HG02970 (cell line): ENCODE measurements at regions not wholly inside any gene's neighbourhood (a gene's known extent, or its start where the extent isn't known, plus 50 kb on each side); places are given as distances from the start of the nearest gene placed in this dataset.
"Not testable (repeated sequence)": the region's sequence is repeated elsewhere in the genome, so short reads cannot be mapped to it uniquely, and the experiment has no call there.

Experiments
- ATAC-seq: cut with Tn5 transposase; IDR thresholded peaks from one replicate; pipeline ENCODE4 v1.9.1; 2021; ENCODE audit warnings: mild to moderate bottlenecking, moderate library complexity, moderate number of reproducible peaks; ENCODE audit not compliant: unreplicated experiment, low FRiP score

GRCh38 chr3:35275768-35276167 lies 363.6 kb upstream of the ARPP21 start:
- ATAC-seq: no peak

GRCh38 chr3:35276568-35276967 lies 362.8 kb upstream of the ARPP21 start:
- no peak for ATAC-seq

GRCh38 chr3:35291471-35292236 lies 347.7 kb upstream of the ARPP21 start:
- no peak for ATAC-seq

GRCh38 chr3:35292568-35292967 lies 346.8 kb upstream of the ARPP21 start:
- no peak for ATAC-seq

- ATAC-seq: no peak
These were observed 343.4 kb upstream of the ARPP21 start for GRCh38 chr3:35295906-35296305.

GRCh38 chr3:35296533-35296932 lies 342.8 kb upstream of the ARPP21 start:
- ATAC-seq: no peak

- not testable (repeated sequence) for ATAC-seq
These were observed 342.4 kb upstream of the ARPP21 start for GRCh38 chr3:35296944-35297343.

- ATAC-seq: no peak
These were observed 333.9 kb upstream of the ARPP21 start for GRCh38 chr3:35305406-35305805.

GRCh38 chr3:35307296-35307695 lies 332.0 kb upstream of the ARPP21 start:
- ATAC-seq: no peak

GRCh38 chr3:35316841-35317240 lies 322.5 kb upstream of the ARPP21 start:
- not testable (repeated sequence) for ATAC-seq

- no peak for ATAC-seq
These were observed 318.5 kb upstream of the ARPP21 start for GRCh38 chr3:35320646-35321407.

GRCh38 chr3:35322070-35322469 lies 317.3 kb upstream of the ARPP21 start:
- ATAC-seq: no peak

- no peak for ATAC-seq
These were observed 303.6 kb upstream of the ARPP21 start for GRCh38 chr3:35335703-35336102.

GRCh38 chr3:35336601-35337000 lies 302.7 kb upstream of the ARPP21 start:
- ATAC-seq: no peak

- no peak for ATAC-seq
These were observed 301.1 kb upstream of the ARPP21 start for GRCh38 chr3:35338186-35338585.

GRCh38 chr3:35380196-35380595 lies 259.1 kb upstream of the ARPP21 start:
- ATAC-seq: no peak

GRCh38 chr3:35383216-35383615 lies 256.1 kb upstream of the ARPP21 start:
- no peak for ATAC-seq

GRCh38 chr3:35383719-35384555 lies 255.4 kb upstream of the ARPP21 start:
- ATAC-seq: no peak

GRCh38 chr3:35385271-35385670 lies 254.1 kb upstream of the ARPP21 start:
- ATAC-seq: no peak

- ATAC-seq: no peak
These were observed 249.4 kb upstream of the ARPP21 start for GRCh38 chr3:35389907-35390306.

GRCh38 chr3:35392187-35392586 lies 247.1 kb upstream of the ARPP21 start:
- no peak for ATAC-seq
